Endothelial cell of umbilical vein (primary cell): ENCODE measurements at regions not wholly inside any gene's neighbourhood (a gene's known extent, or its start where the extent isn't known, plus 50 kb on each side); places are given as distances from the start of the nearest gene placed in this dataset.

Source experiments
- EZH2 ChIP-seq: IDR thresholded peaks from 2 replicates; pipeline ENCODE4 v1.6.1; 2012; ENCODE audit warnings: borderline replicate concordance, low read depth, mild to moderate bottlenecking, moderate library complexity, low read length, inconsistent platforms; ENCODE audit not compliant: severe bottlenecking
- POLR2A ChIP-seq: IDR thresholded peaks from 2 replicates; pipeline ENCODE4 v1.6.1; 2012; ENCODE audit warnings: low read depth, mild to moderate bottlenecking, control low read depth, low read length
- POLR2AphosphoS5 ChIP-seq: IDR thresholded peaks from 2 replicates; pipeline ENCODE4 v1.6.1; 2012; ENCODE audit warnings: low read depth, mild to moderate bottlenecking, control low read depth, low read length, moderate library complexity; ENCODE audit not compliant: insufficient read depth
- TF ChIP-seq, protein P1 (sequence below), 2 donors: IDR thresholded peaks; 1 replicate in 1 of 2; 2 replicates in 1 of 2; pipeline ENCODE4 v1.5.1; 2011; ENCODE audit warnings: low read length in 2 of 2, mild to moderate bottlenecking in 2 of 2, moderate library complexity in 2 of 2, control low read depth in 1 of 2, inconsistent platforms in 1 of 2, low read depth in 1 of 2; ENCODE audit not compliant: insufficient read depth in 1 of 2; ENCODE audit errors: extremely low read depth in 1 of 2
- TF ChIP-seq, protein P2 (sequence below): IDR thresholded peaks from 2 replicates; pipeline ENCODE4 v1.6.1; 2011; ENCODE audit not compliant: insufficient read depth, insufficient read length

DNA sequence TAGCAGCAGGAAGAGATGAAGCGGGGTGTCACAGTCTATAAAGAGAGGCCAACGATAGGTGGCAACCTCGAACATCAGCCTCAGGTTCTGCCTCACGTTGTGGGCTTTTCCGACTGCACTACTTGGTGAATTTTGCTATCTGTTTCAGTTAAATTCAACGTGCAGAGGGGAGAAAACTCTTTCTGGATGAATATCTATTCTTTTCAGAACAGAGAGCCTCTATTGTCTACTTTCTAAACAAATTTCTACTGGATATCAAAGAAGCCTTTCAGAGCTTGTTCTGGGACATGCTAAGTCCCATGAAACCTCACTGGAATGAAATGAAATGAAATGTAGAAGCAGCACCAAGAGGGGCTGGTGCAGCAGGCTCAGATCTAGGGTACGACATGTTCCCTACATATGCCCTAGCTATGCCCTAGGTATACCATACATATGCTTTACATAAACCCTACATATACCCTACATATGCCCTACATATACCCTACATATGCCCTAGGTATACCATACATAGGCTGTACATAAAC lies 116.5 kb upstream of the TRIM2 start:
- TF ChIP-seq, protein P1, sequence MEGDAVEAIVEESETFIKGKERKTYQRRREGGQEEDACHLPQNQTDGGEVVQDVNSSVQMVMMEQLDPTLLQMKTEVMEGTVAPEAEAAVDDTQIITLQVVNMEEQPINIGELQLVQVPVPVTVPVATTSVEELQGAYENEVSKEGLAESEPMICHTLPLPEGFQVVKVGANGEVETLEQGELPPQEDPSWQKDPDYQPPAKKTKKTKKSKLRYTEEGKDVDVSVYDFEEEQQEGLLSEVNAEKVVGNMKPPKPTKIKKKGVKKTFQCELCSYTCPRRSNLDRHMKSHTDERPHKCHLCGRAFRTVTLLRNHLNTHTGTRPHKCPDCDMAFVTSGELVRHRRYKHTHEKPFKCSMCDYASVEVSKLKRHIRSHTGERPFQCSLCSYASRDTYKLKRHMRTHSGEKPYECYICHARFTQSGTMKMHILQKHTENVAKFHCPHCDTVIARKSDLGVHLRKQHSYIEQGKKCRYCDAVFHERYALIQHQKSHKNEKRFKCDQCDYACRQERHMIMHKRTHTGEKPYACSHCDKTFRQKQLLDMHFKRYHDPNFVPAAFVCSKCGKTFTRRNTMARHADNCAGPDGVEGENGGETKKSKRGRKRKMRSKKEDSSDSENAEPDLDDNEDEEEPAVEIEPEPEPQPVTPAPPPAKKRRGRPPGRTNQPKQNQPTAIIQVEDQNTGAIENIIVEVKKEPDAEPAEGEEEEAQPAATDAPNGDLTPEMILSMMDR (IDR thresholded peaks at IDR 0.05; ENCODE audit: extremely low read depth in 1 of 2, insufficient read depth in 1 of 2, low read depth in 1 of 2, low read length in 2 of 2): no peak
- TF ChIP-seq EZH2: no peak
- no peak for TF ChIP-seq POLR2A
- TF ChIP-seq POLR2AphosphoS5: no peak
- TF ChIP-seq, protein P2, sequence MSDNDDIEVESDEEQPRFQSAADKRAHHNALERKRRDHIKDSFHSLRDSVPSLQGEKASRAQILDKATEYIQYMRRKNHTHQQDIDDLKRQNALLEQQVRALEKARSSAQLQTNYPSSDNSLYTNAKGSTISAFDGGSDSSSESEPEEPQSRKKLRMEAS: no peak
